ENCODE measurements at regions not wholly inside any gene's neighbourhood (a gene's known extent, or its start where the extent isn't known, plus 50 kb on each side); places are given as distances from the start of the nearest gene placed in this dataset.

DNA sequence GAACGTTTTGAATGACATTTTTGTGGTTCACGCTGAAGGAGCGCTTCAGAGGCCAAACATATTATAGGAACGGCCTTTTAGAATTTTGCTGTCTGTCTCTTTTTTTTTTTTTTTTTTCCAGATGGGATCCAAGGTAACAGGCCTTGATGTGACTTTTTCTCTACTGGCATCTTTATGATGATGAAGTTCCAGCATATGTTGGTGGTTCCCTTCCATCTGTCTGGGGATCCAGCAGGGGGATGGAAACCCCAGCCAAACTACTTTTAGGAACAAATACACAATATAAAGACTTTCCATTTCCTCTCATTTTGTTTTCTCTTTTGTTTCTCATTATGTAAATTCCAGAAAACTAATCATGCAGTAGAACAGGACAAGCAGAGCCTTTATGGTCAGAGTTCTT lies 239.3 kb upstream of the PRICKLE1 start:
- TF ChIP-seq, protein P1, sequence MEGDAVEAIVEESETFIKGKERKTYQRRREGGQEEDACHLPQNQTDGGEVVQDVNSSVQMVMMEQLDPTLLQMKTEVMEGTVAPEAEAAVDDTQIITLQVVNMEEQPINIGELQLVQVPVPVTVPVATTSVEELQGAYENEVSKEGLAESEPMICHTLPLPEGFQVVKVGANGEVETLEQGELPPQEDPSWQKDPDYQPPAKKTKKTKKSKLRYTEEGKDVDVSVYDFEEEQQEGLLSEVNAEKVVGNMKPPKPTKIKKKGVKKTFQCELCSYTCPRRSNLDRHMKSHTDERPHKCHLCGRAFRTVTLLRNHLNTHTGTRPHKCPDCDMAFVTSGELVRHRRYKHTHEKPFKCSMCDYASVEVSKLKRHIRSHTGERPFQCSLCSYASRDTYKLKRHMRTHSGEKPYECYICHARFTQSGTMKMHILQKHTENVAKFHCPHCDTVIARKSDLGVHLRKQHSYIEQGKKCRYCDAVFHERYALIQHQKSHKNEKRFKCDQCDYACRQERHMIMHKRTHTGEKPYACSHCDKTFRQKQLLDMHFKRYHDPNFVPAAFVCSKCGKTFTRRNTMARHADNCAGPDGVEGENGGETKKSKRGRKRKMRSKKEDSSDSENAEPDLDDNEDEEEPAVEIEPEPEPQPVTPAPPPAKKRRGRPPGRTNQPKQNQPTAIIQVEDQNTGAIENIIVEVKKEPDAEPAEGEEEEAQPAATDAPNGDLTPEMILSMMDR (optimal IDR thresholded peaks at IDR 0.05 in 1 of 3, IDR thresholded peaks at IDR 0.05 in 1 of 3, conservative IDR thresholded peaks at IDR 0.05 in 1 of 3; ENCODE audit: extremely low read depth in 1 of 3, insufficient read depth in 2 of 3, low read length in 3 of 3): no peak
- no peak for TF ChIP-seq EZH2 (IDR thresholded peaks at IDR 0.05; ENCODE audit: low read length)

Measured in keratinocyte (primary cell).